HCT116 (cell line): ENCODE measurements at regions not wholly inside any gene's neighbourhood (a gene's known extent, or its start where the extent isn't known, plus 50 kb on each side); places are given as distances from the start of the nearest gene placed in this dataset.

ENCODE experiments used
- ATAC-seq: fragments of 200-7000 bp; cut with Tn5 transposase; 2 replicates; pipeline ENCODE4 v1.9.1; 2020; ENCODE audit warnings: mild to moderate bottlenecking, moderate library complexity
- BruUV-seq: library from RNA; stranded (reverse); fragments of 400-500 nt; replicated peaks from 2 replicates; lab custom pipeline; 2021; lab: Mats Ljungman, UMichigan
- CTCF ChIA-PET: fragments of 300-600 bp; sonication (Branson Sonifier 250); formaldehyde crosslinking; loops from one replicate; lab custom pipeline; 2021; ENCODE audit warnings: antibody characterized with exemption; lab: Charles Lee
- POLR2A ChIA-PET: fragments of 300-600, 350-600 bp; sonication (Branson Sonifier 250); formaldehyde crosslinking; loops from one replicate; lab custom pipeline; 2021; ENCODE audit warnings: antibody characterized with exemption; lab: Charles Lee
- RAD21 ChIA-PET, 2 experiments: fragments of 300-600 bp; sonication (Branson Sonifier 250); formaldehyde crosslinking; loops; one replicate each; lab custom pipeline; 2023; ENCODE audit warnings: low total read pairs in 2 of 2; ENCODE audit not compliant: uncharacterized antibody in 2 of 2, unreplicated experiment in 2 of 2, low non-redundant PET in 1 of 2; lab: Charles Lee
- DNase-seq: peaks from one replicate; pipeline ENCODE4 v3.0.0-alpha.2; 2010; ENCODE audit warnings: low read depth, low spot score
- H2AFZ ChIP-seq: fragments of 200-600 bp; shearing (Covaris generic), sonication (generic); 2 replicates; pipeline ENCODE4 v1.6.1; 2017; ENCODE audit warnings: low read depth, mixed run types, mixed read lengths, antibody characterized with exemption, low read length; ENCODE audit not compliant: poor library complexity, severe bottlenecking
- H3K27ac ChIP-seq: 2 replicates; pipeline ENCODE4 v1.5.1; 2012; ENCODE audit warnings: low read depth, low read length
- H3K27me3 ChIP-seq: fragments of 200-600 bp; sonication (generic); 2 replicates; pipeline ENCODE4 v1.6.1; 2016; ENCODE audit warnings: mixed run types, low read length, mixed read lengths; ENCODE audit not compliant: insufficient read depth
- H3K36me3 ChIP-seq, 2 experiments: fragments of 200-500 bp in 1 of 2; fragments of 200-600 bp in 1 of 2; sonication (Bioruptor generic) in 1 of 2; sonication (generic) in 1 of 2; 2 replicates each; pipeline versions ENCODE4 v1.5.1 to v1.6.1; 2014 to 2016; ENCODE audit warnings: low read length in 2 of 2, inconsistent platforms in 1 of 2, mixed read lengths in 1 of 2, mixed run types in 1 of 2; ENCODE audit not compliant: insufficient read depth in 2 of 2, control insufficient read depth in 1 of 2
- H3K4me1 ChIP-seq, 2 experiments: fragments of 200-600 bp in 1 of 2; sonication (generic) in 1 of 2; 2 replicates each; pipeline versions ENCODE4 v1.5.1 to v1.6.1; 2012 to 2017; ENCODE audit warnings: low read length in 2 of 2, inconsistent platforms in 1 of 2, mild to moderate bottlenecking in 1 of 2, mixed read lengths in 1 of 2, mixed run types in 1 of 2, moderate library complexity in 1 of 2; ENCODE audit not compliant: insufficient read depth in 2 of 2, control insufficient read depth in 1 of 2
- H3K4me2 ChIP-seq: fragments of 200-600 bp; sonication (generic); 2 replicates; pipeline ENCODE4 v1.6.1; 2017; ENCODE audit warnings: mixed run types, low read length, mixed read lengths
- H3K4me3 ChIP-seq, 2 experiments: fragments of 200-600 bp in 1 of 2; sonication (generic) in 1 of 2; replicated peaks in 1 of 2; 2 replicates each; pipeline ENCODE4 v1.5.1; 2011 to 2016; ENCODE audit warnings: low read length in 2 of 2, control low read depth in 1 of 2, low read depth in 1 of 2, mild to moderate bottlenecking in 1 of 2, mixed read lengths in 1 of 2, mixed run types in 1 of 2
- H3K79me2 ChIP-seq: fragments of 200-600 bp; sonication (generic); 2 replicates; pipeline ENCODE4 v1.6.1; 2017; ENCODE audit warnings: mild to moderate bottlenecking, mixed run types, low read length, moderate library complexity, mixed read lengths; ENCODE audit not compliant: insufficient read depth
- H3K9ac ChIP-seq: fragments of 200-600 bp; sonication (generic); 2 replicates; pipeline ENCODE4 v1.6.1; 2016; ENCODE audit warnings: low read length, mixed read lengths
- H3K9me2 ChIP-seq: fragments of 200-600 bp; sonication (generic), shearing (Covaris generic); 2 replicates; pipeline ENCODE4 v1.6.1; 2017; ENCODE audit warnings: mixed run types, mild to moderate bottlenecking, moderate library complexity; ENCODE audit not compliant: insufficient read depth
- H3K9me3 ChIP-seq, 2 experiments: fragments of 200-500 bp in 1 of 2; fragments of 200-600 bp in 1 of 2; sonication (Bioruptor generic) in 1 of 2; sonication (generic) in 1 of 2; 2 replicates each; pipeline ENCODE4 v1.6.1; 2014 to 2017; ENCODE audit warnings: low read length in 2 of 2, mixed read lengths in 2 of 2, inconsistent platforms in 1 of 2, low read depth in 1 of 2, mild to moderate bottlenecking in 1 of 2, mixed run types in 1 of 2, moderate library complexity in 1 of 2; ENCODE audit not compliant: control insufficient read depth in 1 of 2, insufficient read depth in 1 of 2
- H4K20me1 ChIP-seq: fragments of 200-600 bp; sonication (generic), shearing (Covaris generic); 2 replicates; pipeline ENCODE4 v1.6.1; 2017; ENCODE audit warnings: mixed run types, mild to moderate bottlenecking, moderate library complexity; ENCODE audit not compliant: insufficient read depth
- ATF3 ChIP-seq: IDR thresholded peaks from 2 replicates; pipeline ENCODE4 v1.6.1; 2012
- CTCF ChIP-seq, 3 experiments: fragments of 200-600 bp in 1 of 3; sonication (generic) in 1 of 3; IDR thresholded peaks in 2 of 3; conservative IDR thresholded peaks in 1 of 3; 2 replicates each; pipeline ENCODE4 v1.5.1; 2012 to 2017; ENCODE audit warnings: low read depth in 2 of 3, low read length in 2 of 3, antibody characterized with exemption in 1 of 3, borderline replicate concordance in 1 of 3, control low read depth in 1 of 3, mild to moderate bottlenecking in 1 of 3, mixed read lengths in 1 of 3, mixed run types in 1 of 3, moderate library complexity in 1 of 3; ENCODE audit not compliant: insufficient read depth in 1 of 3
- EGR1 ChIP-seq: IDR thresholded peaks from 2 replicates; pipeline ENCODE4 v1.6.1; 2012; ENCODE audit warnings: low read depth
- ELF1 ChIP-seq: IDR thresholded peaks from 2 replicates; pipeline ENCODE4 v1.6.1; 2012; ENCODE audit warnings: low read depth, borderline replicate concordance
- EZH2phosphoT487 ChIP-seq: fragments of 200-600 bp; IDR thresholded peaks from 2 replicates; pipeline ENCODE4 v1.6.1; 2018; ENCODE audit warnings: antibody characterized with exemption, borderline replicate concordance
- FOSL1 ChIP-seq: IDR thresholded peaks from 2 replicates; pipeline ENCODE4 v1.6.1; 2012; ENCODE audit warnings: low read depth
- JUND ChIP-seq: IDR thresholded peaks from 2 replicates; pipeline ENCODE4 v1.6.1; 2012
- MAX ChIP-seq: IDR thresholded peaks from 2 replicates; pipeline ENCODE4 v1.6.1; 2012
- POLR2AphosphoS5 ChIP-seq: IDR thresholded peaks from 2 replicates; pipeline ENCODE4 v1.6.1; 2011; ENCODE audit warnings: mild to moderate bottlenecking, low read depth, low read length, moderate library complexity
- SP1 ChIP-seq: IDR thresholded peaks from 2 replicates; pipeline ENCODE4 v1.6.1; 2012; ENCODE audit warnings: low read depth
- SRF ChIP-seq: IDR thresholded peaks from 2 replicates; pipeline ENCODE4 v1.6.1; 2012; ENCODE audit warnings: low read depth
- TCF7L2 ChIP-seq: IDR thresholded peaks from 2 replicates; pipeline ENCODE4 v1.7.0; 2011; ENCODE audit warnings: borderline replicate concordance, inconsistent platforms; ENCODE audit not compliant: insufficient read depth, insufficient read length; ENCODE audit errors: extremely low read depth
- YY1 ChIP-seq: IDR thresholded peaks from 2 replicates; pipeline ENCODE4 v1.6.1; 2011; ENCODE audit warnings: low read length, low read depth, moderate library complexity, mild to moderate bottlenecking; ENCODE audit not compliant: insufficient replicate concordance; ENCODE audit errors: extremely low read depth
- ZBTB33 ChIP-seq: IDR thresholded peaks from 2 replicates; pipeline ENCODE4 v1.6.1; 2011; ENCODE audit warnings: mild to moderate bottlenecking, low read length, moderate library complexity; ENCODE audit not compliant: insufficient replicate concordance; ENCODE audit errors: extremely low read depth
- ZFX ChIP-seq: fragments of 450-650 bp; IDR thresholded peaks from 2 replicates; pipeline ENCODE4 v1.6.1; 2017
- intact Hi-C: fragments of 100-400 bp; cut with micrococcal nuclease; formaldehyde crosslinking; loops from 2 replicates; pipeline ENCODE4 v1.10.0; 2022

- Histone ChIP-seq H3K4me1 (no peaks in the 10 kb centered on the region), H3K27ac (no peak overlapping the region)
- TF ChIP-seq YY1 = no peak
- TF ChIP-seq SRF = no peak
- no peak for TF ChIP-seq POLR2AphosphoS5
- TF ChIP-seq CTCF (IDR thresholded peaks at IDR 0.05 in 2 of 3, conservative IDR thresholded peaks at IDR 0.05 in 1 of 3; ENCODE audit: borderline replicate concordance in 1 of 3, insufficient read depth in 1 of 3, low read depth in 2 of 3, low read length in 2 of 3) = no peak
- no peak for TF ChIP-seq SP1
- no peak for TF ChIP-seq ATF3
- no peak for TF ChIP-seq EZH2phosphoT487
- TF ChIP-seq EGR1 = no peak
- TF ChIP-seq JUND = no peak
- TF ChIP-seq ZFX = no peak
- no peak for TF ChIP-seq ELF1
- no peak for TF ChIP-seq MAX
- TF ChIP-seq ZBTB33 = no peak
- TF ChIP-seq TCF7L2 = no peak
- TF ChIP-seq FOSL1 = no peak
- TF ChIP-seq, all 23 proteins: peak for 0
- no peak overlapping the region for H3K9ac ChIP-seq
- POLR2A ChIA-PET = no interaction called here
- no peaks in the 10 kb centered on the region for H3K27me3 ChIP-seq
- H3K4me2 ChIP-seq = no peak overlapping the region
- H2AFZ ChIP-seq = no peak overlapping the region
- DNase-seq (no peak), ATAC-seq (no peak)
- H3K79me2 ChIP-seq = no peaks in the 10 kb centered on the region
- no TSS peak for BruUV-seq
- H3K9me3 ChIP-seq = peaks cover 16 to 26% of the 10 kb centered on the region in 2 experiments; a peak in 2 of 4 replicates
- no peak overlapping the region for H3K4me3 ChIP-seq
- no peaks in the 10 kb centered on the region for H4K20me1 ChIP-seq
- no peaks in the 10 kb centered on the region for H3K36me3 ChIP-seq
- intact Hi-C loops = no loop called here
- H3K9me2 ChIP-seq = no peaks in the 10 kb centered on the region
- CTCF ChIA-PET = no interaction called here
- RAD21 ChIA-PET = no interaction called here
Observed at GRCh38 chr19:28288572-28289264, 924.2 kb downstream of the UQCRFS1 start.
